ENCODE measurements at regions not wholly inside any gene's neighbourhood (a gene's known extent, or its start where the extent isn't known, plus 50 kb on each side); places are given as distances from the start of the nearest gene placed in this dataset.

GRCh38 chr18:10060841-10061240 lies 147.0 kb downstream of the VAPA start:
- CTCF ChIA-PET, result interaction anchor here (0.5 kb wide), 1 partner anchor 42 kb away, joined by 3 read pairs; no protein-coding TSS in a partner anchor
- Mint-ChIP-seq H3K27me3 (ENCODE audit: insufficient read depth, unreplicated experiment) (no peaks in the 10 kb centered on the region), H3K9me3 (ENCODE audit: unreplicated experiment) (no peaks in the 10 kb centered on the region), H3K36me3 (ENCODE audit: insufficient read depth, unreplicated experiment) (no peaks in the 10 kb centered on the region), H3K4me1 (ENCODE audit: insufficient read depth, unreplicated experiment) (peaks cover 21% of the 10 kb centered on the region), H3K4me3 (ENCODE audit: unreplicated experiment) (no peak overlapping the region), H3K27ac (ENCODE audit: low read depth, unreplicated experiment) (no peak overlapping the region)
- intact Hi-C loops (cut with micrococcal nuclease), result no loop called here
- TF ChIP-seq CTCF (IDR thresholded peaks at IDR 0.05; ENCODE audit: unreplicated experiment), result no peak
- POLR2A ChIA-PET, result interaction anchor here (0.8 kb wide), 1 partner anchor 266 kb away, joined by 3 read pairs; no protein-coding TSS in a partner anchor
- BruUV-seq (replicated peaks), result no TSS peak
- no peak for DNase-seq (ENCODE audit: unreplicated experiment)

- Mint-ChIP-seq H3K36me3 (ENCODE audit: insufficient read depth, unreplicated experiment) (no peaks in the 10 kb centered on the region), H3K4me1 (ENCODE audit: insufficient read depth, unreplicated experiment) (peaks cover 21% of the 10 kb centered on the region), H3K27me3 (ENCODE audit: insufficient read depth, unreplicated experiment) (no peaks in the 10 kb centered on the region), H3K9me3 (ENCODE audit: unreplicated experiment) (no peaks in the 10 kb centered on the region), H3K27ac (ENCODE audit: low read depth, unreplicated experiment) (no peak overlapping the region), H3K4me3 (ENCODE audit: unreplicated experiment) (no peak overlapping the region)
- intact Hi-C loops (cut with micrococcal nuclease), result no loop called here
- TF ChIP-seq CTCF (IDR thresholded peaks at IDR 0.05; ENCODE audit: unreplicated experiment), result no peak
- POLR2A ChIA-PET, result no interaction called here
- CTCF ChIA-PET, result interaction anchor here (0.6 to 0.8 kb wide), 2 partner anchors 90 to 832 kb away, joined by 3 read pairs; no protein-coding TSS in a partner anchor
- BruUV-seq (replicated peaks), result no TSS peak
- DNase-seq (ENCODE audit: unreplicated experiment), result no peak
These were observed 147.8 kb downstream of the VAPA start for GRCh38 chr18:10061566-10062140.

- H3K27me3 Mint-ChIP-seq (ENCODE audit: insufficient read depth, unreplicated experiment), result no peaks in the 10 kb centered on the region
- no peak for TF ChIP-seq CTCF (IDR thresholded peaks at IDR 0.05; ENCODE audit: unreplicated experiment)
- ChIA-PET CTCF (interaction anchor here (0.6 kb wide), 1 partner anchor 831 kb away, joined by 3 read pairs; no protein-coding TSS in a partner anchor), POLR2A (no interaction called here)
- DNase-seq (ENCODE audit: unreplicated experiment), result no peak
- peaks cover 15% of the 10 kb centered on the region for H3K4me1 Mint-ChIP-seq (ENCODE audit: insufficient read depth, unreplicated experiment)
- H3K27ac Mint-ChIP-seq (ENCODE audit: low read depth, unreplicated experiment), result no peak overlapping the region
- no TSS peak for BruUV-seq (replicated peaks)
- H3K36me3 Mint-ChIP-seq (ENCODE audit: insufficient read depth, unreplicated experiment), result no peaks in the 10 kb centered on the region
- intact Hi-C loops (cut with micrococcal nuclease), result no loop called here
- H3K9me3 Mint-ChIP-seq (ENCODE audit: unreplicated experiment), result no peaks in the 10 kb centered on the region
- no peak overlapping the region for H3K4me3 Mint-ChIP-seq (ENCODE audit: unreplicated experiment)
These were observed 148.8 kb downstream of the VAPA start for GRCh38 chr18:10062302-10063300.

- intact Hi-C loops (cut with micrococcal nuclease), result no loop called here
- no peak for DNase-seq (ENCODE audit: unreplicated experiment)
- Mint-ChIP-seq H3K36me3 (ENCODE audit: insufficient read depth, unreplicated experiment) (no peaks in the 10 kb centered on the region), H3K4me3 (ENCODE audit: unreplicated experiment) (no peak overlapping the region), H3K27me3 (ENCODE audit: insufficient read depth, unreplicated experiment) (no peaks in the 10 kb centered on the region), H3K9me3 (ENCODE audit: unreplicated experiment) (no peaks in the 10 kb centered on the region), H3K27ac (ENCODE audit: low read depth, unreplicated experiment) (no peak overlapping the region), H3K4me1 (ENCODE audit: insufficient read depth, unreplicated experiment) (peaks cover 6% of the 10 kb centered on the region)
- TF ChIP-seq CTCF (IDR thresholded peaks at IDR 0.05; ENCODE audit: unreplicated experiment), result no peak
- ChIA-PET CTCF (no interaction called here), POLR2A (no interaction called here)
- no TSS peak for BruUV-seq (replicated peaks)
These were observed 149.7 kb downstream of the VAPA start for GRCh38 chr18:10063489-10063888.
